Activated T-cell treated with anti-CD3 and anti-CD28 coated beads, Interleukin-2, amount 50 U/mL, for 24 hours (primary cell): ENCODE measurements at regions not wholly inside any gene's neighbourhood (a gene's known extent, or its start where the extent isn't known, plus 50 kb on each side); places are given as distances from the start of the nearest gene placed in this dataset.

Experiments used
- DNase-seq: peaks from one replicate; pipeline ENCODE4 v3.0.0-alpha.2; 2020
- H3K27ac Mint-ChIP-seq: 2 replicates; pipeline ENCODE4 v1.8.0; 2020; ENCODE audit warnings: mild to moderate bottlenecking, mixed read lengths
- H3K27me3 Mint-ChIP-seq: 2 replicates; pipeline ENCODE4 v1.8.0; 2020; ENCODE audit warnings: mixed read lengths
- H3K36me3 Mint-ChIP-seq: 2 replicates; pipeline ENCODE4 v1.8.0; 2020; ENCODE audit warnings: low read depth, mixed read lengths
- H3K4me1 Mint-ChIP-seq: 2 replicates; pipeline ENCODE4 v1.8.0; 2020; ENCODE audit warnings: low read depth, mixed read lengths
- H3K4me3 Mint-ChIP-seq: 2 replicates; pipeline ENCODE4 v1.8.0; 2020; ENCODE audit warnings: mild to moderate bottlenecking, moderate library complexity, mixed read lengths
- H3K9me3 Mint-ChIP-seq: 2 replicates; pipeline ENCODE4 v1.8.0; 2020; ENCODE audit warnings: mixed read lengths

DNA sequence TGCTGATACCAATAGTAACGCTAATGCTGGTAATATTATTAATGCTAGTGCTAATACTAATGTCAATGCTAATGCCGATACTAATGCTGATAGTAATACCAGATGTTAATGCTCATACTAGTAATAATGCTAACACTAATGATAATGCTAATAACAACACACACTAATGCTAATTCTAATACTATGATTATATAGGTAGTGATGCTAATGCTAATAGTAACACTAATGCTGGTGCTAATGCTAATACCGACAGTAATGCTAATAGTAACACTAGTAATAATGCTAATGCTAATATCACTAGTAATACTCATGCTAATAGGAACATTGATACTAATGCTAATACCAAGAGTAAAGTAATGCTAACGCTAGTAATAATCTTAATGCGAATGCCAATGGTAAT is 406.4 kb upstream of the RNF32 start:
- H3K4me1 Mint-ChIP-seq: no peaks in the 10 kb centered on the region
- H3K27ac Mint-ChIP-seq: no peak overlapping the region
- no peak for DNase-seq
- no peaks in the 10 kb centered on the region for H3K36me3 Mint-ChIP-seq
- H3K27me3 Mint-ChIP-seq: no peaks in the 10 kb centered on the region
- H3K9me3 Mint-ChIP-seq: no peaks in the 10 kb centered on the region
- no peak overlapping the region for H3K4me3 Mint-ChIP-seq

DNA sequence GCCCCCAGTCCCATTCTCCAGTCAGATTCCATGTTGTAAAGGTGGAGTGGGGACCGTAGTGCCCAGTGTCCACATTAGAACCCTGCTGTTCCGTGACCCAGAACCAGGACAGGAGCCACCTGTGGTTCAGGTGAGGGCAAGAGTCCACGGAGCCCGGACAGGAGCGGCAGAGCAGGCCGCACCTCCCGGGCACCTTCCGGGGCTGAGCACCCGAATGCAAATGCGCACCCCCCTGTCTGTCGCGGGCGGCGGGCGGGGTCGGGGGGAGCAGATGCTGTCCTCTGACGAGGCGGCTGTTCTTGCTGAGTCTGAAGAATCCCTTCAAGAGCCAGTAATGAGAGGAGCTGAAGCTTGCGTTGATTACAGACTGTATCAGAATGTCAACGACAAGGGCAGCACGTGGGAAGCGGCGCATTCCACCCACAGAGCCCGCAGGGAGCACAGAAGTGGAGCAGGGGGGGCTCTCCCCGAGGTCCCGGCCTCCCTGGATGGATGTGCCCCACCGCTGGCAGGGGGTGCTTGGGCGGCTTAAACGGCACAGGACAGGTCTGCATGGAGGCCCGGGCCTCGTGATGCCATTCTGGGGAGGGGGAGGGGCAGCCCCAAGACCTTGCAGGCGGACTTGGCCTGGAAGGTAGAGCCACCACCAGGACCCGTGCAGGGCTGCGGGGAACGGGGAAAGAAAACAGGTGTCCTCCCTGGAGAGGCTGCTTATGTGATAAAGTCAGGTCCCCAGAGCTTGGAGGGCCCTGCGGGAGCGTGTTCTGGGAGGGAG is 407.5 kb upstream of the RNF32 start:
- Mint-ChIP-seq H3K27ac (no peak overlapping the region), H3K4me1 (no peaks in the 10 kb centered on the region), H3K27me3 (no peaks in the 10 kb centered on the region), H3K36me3 (no peaks in the 10 kb centered on the region), H3K4me3 (no peak overlapping the region), H3K9me3 (no peaks in the 10 kb centered on the region)
- DNase-seq: no peak

- H3K27me3 Mint-ChIP-seq: peaks cover 4% of the 10 kb centered on the region
- H3K4me3 Mint-ChIP-seq: no peak overlapping the region
- H3K27ac Mint-ChIP-seq: no peak overlapping the region
- no peak for DNase-seq
- no peaks in the 10 kb centered on the region for H3K4me1 Mint-ChIP-seq
- no peaks in the 10 kb centered on the region for H3K36me3 Mint-ChIP-seq
- H3K9me3 Mint-ChIP-seq: no peaks in the 10 kb centered on the region
These were observed 410.0 kb upstream of the RNF32 start for GRCh38 chr7:156230576-156230975.

GRCh38 chr7:156224833-156225225 is 412.6 kb upstream of the SHH start:
- Mint-ChIP-seq H3K4me3 (no peak overlapping the region), H3K27ac (no peak overlapping the region), H3K9me3 (no peaks in the 10 kb centered on the region), H3K4me1 (no peaks in the 10 kb centered on the region), H3K27me3 (peaks cover 10% of the 10 kb centered on the region), H3K36me3 (no peaks in the 10 kb centered on the region)
- DNase-seq: no peak

GRCh38 chr7:156223935-156224832 is 411.9 kb upstream of the SHH start:
- H3K4me1 Mint-ChIP-seq: no peaks in the 10 kb centered on the region
- H3K9me3 Mint-ChIP-seq: no peaks in the 10 kb centered on the region
- no peak for DNase-seq
- no peaks in the 10 kb centered on the region for H3K36me3 Mint-ChIP-seq
- H3K27ac Mint-ChIP-seq: no peak overlapping the region
- H3K27me3 Mint-ChIP-seq: peaks cover 13% of the 10 kb centered on the region
- H3K4me3 Mint-ChIP-seq: no peak overlapping the region

DNA sequence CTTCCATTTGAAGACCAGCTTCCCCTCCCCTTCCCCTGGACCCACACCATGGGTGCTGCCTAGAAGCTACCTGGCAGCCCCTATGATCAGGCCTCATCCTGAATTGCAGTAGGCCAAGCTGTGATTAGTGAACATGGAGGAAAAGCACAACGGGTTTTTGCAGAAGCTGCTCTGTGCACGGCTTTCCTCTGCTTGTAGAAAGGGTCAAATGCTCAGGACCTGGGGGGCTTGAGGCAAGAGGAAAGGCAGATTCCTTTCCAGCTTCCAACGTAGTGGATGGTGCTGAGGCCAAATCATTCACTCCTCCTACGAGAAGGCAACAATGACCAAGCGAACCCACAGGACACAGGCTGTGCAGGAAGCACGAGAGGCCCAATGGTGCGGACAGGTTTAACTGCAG is 410.3 kb upstream of the SHH start:
- DNase-seq: no peak
- H3K27ac Mint-ChIP-seq: no peak overlapping the region
- no peaks in the 10 kb centered on the region for H3K9me3 Mint-ChIP-seq
- H3K36me3 Mint-ChIP-seq: no peaks in the 10 kb centered on the region
- peaks cover 19% of the 10 kb centered on the region for H3K27me3 Mint-ChIP-seq
- no peaks in the 10 kb centered on the region for H3K4me1 Mint-ChIP-seq
- no peak overlapping the region for H3K4me3 Mint-ChIP-seq

DNA sequence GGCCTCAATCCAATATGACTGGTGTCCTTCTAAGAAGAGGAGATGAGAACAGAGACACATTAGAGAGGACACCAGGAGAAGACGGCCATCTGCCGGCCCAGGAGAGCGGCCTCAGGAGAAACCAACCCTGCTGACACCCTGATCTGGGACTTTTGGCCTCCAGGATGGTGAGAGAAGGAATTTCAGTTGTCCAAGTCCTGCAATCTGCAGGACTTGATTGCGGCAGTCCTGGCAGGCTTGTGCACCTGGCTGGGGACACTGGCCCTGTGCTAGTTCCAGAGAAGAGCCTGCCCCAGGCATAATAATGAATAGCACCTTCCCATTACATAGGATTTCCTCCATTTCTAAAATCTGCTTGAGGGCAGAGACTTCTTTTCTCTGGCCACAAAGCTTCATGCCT is 409.9 kb upstream of the SHH start:
- Mint-ChIP-seq H3K9me3 (no peaks in the 10 kb centered on the region), H3K27ac (no peak overlapping the region), H3K27me3 (peaks cover 16% of the 10 kb centered on the region), H3K36me3 (no peaks in the 10 kb centered on the region), H3K4me1 (no peaks in the 10 kb centered on the region), H3K4me3 (no peak overlapping the region)
- DNase-seq: no peak

GRCh38 chr7:156220701-156221100 is 408.4 kb upstream of the SHH start:
- Mint-ChIP-seq H3K27me3 (peaks cover 16% of the 10 kb centered on the region), H3K36me3 (no peaks in the 10 kb centered on the region), H3K27ac (no peak overlapping the region), H3K4me3 (no peak overlapping the region), H3K9me3 (no peaks in the 10 kb centered on the region), H3K4me1 (no peaks in the 10 kb centered on the region)
- DNase-seq: no peak

GRCh38 chr7:156220078-156220605 is 407.9 kb upstream of the SHH start:
- DNase-seq: no peak
- H3K4me1 Mint-ChIP-seq: no peaks in the 10 kb centered on the region
- H3K9me3 Mint-ChIP-seq: no peaks in the 10 kb centered on the region
- H3K27me3 Mint-ChIP-seq: peaks cover 16% of the 10 kb centered on the region
- H3K27ac Mint-ChIP-seq: no peak overlapping the region
- no peaks in the 10 kb centered on the region for H3K36me3 Mint-ChIP-seq
- no peak overlapping the region for H3K4me3 Mint-ChIP-seq

- H3K27me3 Mint-ChIP-seq: peaks cover 16% of the 10 kb centered on the region
- no peaks in the 10 kb centered on the region for H3K4me1 Mint-ChIP-seq
- H3K36me3 Mint-ChIP-seq: no peaks in the 10 kb centered on the region
- DNase-seq: no peak
- no peaks in the 10 kb centered on the region for H3K9me3 Mint-ChIP-seq
- H3K4me3 Mint-ChIP-seq: no peak overlapping the region
- H3K27ac Mint-ChIP-seq: no peak overlapping the region
These were observed 407.2 kb upstream of the SHH start for GRCh38 chr7:156219307-156220077.

DNA sequence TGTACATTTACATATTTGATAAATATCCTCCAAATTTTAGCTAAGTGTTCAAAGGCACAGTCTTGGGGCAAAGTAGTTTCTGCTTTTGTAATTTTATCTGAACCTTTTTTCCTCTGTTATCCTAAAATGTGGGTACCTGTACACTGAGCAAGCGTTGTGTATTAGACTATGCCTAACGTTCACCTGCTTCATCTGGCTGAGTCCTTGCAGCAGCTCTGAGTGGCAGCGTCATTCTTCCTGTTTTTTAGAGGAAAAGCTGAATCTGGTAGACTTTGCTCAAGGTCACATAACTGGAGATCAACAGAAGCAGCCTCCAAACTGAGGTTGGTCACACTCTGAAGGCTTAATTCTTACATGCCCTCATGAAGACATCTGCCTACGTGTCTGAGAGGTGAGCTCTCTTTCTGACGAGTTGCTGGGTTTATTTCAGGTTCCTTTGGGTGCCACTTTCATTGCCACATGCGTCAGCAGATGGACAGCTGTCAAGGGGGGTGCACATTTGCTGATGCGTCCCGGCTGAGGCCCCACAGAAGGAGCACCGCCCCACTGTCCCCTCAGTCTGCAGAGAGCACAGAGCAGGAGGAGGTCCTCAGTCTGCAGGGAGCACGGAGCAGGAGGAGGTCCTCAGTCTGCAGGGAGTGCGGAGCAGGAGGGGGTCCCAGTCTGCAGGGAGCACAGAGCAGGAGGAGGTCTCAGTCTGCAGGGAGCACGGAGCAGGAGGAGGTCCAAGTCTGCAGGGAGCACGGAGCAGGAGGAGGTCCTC is 406.5 kb upstream of the SHH start:
- no peaks in the 10 kb centered on the region for H3K9me3 Mint-ChIP-seq
- H3K4me3 Mint-ChIP-seq: no peak overlapping the region
- peaks cover 16% of the 10 kb centered on the region for H3K27me3 Mint-ChIP-seq
- no peaks in the 10 kb centered on the region for H3K4me1 Mint-ChIP-seq
- H3K27ac Mint-ChIP-seq: no peak overlapping the region
- H3K36me3 Mint-ChIP-seq: no peaks in the 10 kb centered on the region
- DNase-seq: no peak

GRCh38 chr7:156217803-156218202 is 405.5 kb upstream of the SHH start:
- Mint-ChIP-seq H3K9me3 (no peaks in the 10 kb centered on the region), H3K36me3 (no peaks in the 10 kb centered on the region), H3K4me1 (no peaks in the 10 kb centered on the region), H3K4me3 (no peak overlapping the region), H3K27me3 (peaks cover 16% of the 10 kb centered on the region), H3K27ac (no peak overlapping the region)
- no peak for DNase-seq

DNA sequence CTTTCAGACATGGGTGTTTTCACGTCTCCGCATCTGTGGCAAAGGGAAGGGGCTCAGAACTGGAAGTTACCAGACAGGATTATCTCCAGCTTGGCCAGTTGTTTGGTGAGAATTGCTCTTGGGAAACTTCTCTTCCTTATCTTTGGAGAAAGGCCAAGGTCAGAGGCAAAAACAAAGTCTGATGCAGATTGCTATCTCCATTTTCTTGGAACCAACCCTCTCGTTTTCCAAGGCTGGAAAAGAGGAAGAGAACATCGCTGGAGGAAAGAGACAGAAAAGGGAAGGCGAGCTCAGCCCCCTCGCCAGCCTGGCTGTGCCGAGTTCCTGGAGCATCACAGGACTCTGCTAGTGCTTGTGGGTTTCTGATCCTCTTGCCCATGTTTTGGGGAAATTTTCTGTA is 396.8 kb upstream of the SHH start:
- no peak for DNase-seq
- Mint-ChIP-seq H3K9me3 (no peaks in the 10 kb centered on the region), H3K4me1 (no peaks in the 10 kb centered on the region), H3K27ac (no peak overlapping the region), H3K36me3 (no peaks in the 10 kb centered on the region), H3K27me3 (peaks cover 4% of the 10 kb centered on the region), H3K4me3 (no peak overlapping the region)

DNA sequence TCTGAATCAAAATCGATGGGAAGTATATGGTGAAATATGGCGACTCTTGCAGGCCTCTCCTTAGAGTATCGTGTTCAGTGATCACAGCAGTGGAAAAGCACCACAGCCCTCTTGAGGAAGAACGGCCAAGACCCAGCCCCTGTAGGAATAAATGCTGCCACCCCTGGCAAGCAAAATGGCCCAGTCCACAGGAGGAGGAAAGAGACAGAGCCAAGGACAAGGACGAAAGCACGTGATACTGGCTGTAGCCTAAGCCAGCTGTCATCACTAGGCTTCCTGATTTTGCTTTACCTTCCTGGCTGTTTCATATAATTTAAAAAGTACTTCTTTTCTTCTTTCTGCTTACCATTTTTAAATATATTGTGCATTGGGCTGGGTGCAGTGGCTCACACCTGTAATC is 395.0 kb upstream of the SHH start:
- no peak for DNase-seq
- H3K4me1 Mint-ChIP-seq: no peaks in the 10 kb centered on the region
- no peaks in the 10 kb centered on the region for H3K9me3 Mint-ChIP-seq
- peaks cover 4% of the 10 kb centered on the region for H3K27me3 Mint-ChIP-seq
- H3K4me3 Mint-ChIP-seq: no peak overlapping the region
- H3K27ac Mint-ChIP-seq: no peak overlapping the region
- H3K36me3 Mint-ChIP-seq: no peaks in the 10 kb centered on the region
